OCI-LY7 (cell line): ENCODE measurements at regions not wholly inside any gene's neighbourhood (a gene's known extent, or its start where the extent isn't known, plus 50 kb on each side); places are given as distances from the start of the nearest gene placed in this dataset.

Experiments used
- BruUV-seq: library from RNA; stranded (reverse); fragments of 400-500 nt; replicated peaks from 2 replicates; lab custom pipeline; 2021; lab: Mats Ljungman, UMichigan
- CTCF ChIA-PET: fragments of 300-600 bp; sonication (Branson Sonifier 250); formaldehyde crosslinking; loops from one replicate; lab custom pipeline; 2022; ENCODE audit warnings: antibody characterized with exemption; ENCODE audit not compliant: unreplicated experiment; lab: Charles Lee
- POLR2A ChIA-PET: fragments of 300-600 bp; sonication (Branson Sonifier 250); formaldehyde crosslinking; loops from one replicate; lab custom pipeline; 2022; ENCODE audit warnings: antibody characterized with exemption; lab: Charles Lee
- DNase-seq: peaks from one replicate; pipeline ENCODE4 v3.0.0-alpha.2; 2015; ENCODE audit warnings: low spot score
- H2AFZ ChIP-seq: fragments of 200-600 bp; sonication (generic), shearing (Covaris generic); 2 replicates; pipeline ENCODE4 v1.6.1; 2014; ENCODE audit warnings: mild to moderate bottlenecking, antibody characterized with exemption, low read length, moderate library complexity
- H3K27ac ChIP-seq: fragments of 200-600 bp; sonication (generic); 2 replicates; pipeline ENCODE4 v1.5.1; 2014; ENCODE audit warnings: mixed run types, low read depth, mild to moderate bottlenecking, moderate library complexity, low read length, inconsistent platforms; ENCODE audit not compliant: poor library complexity, severe bottlenecking
- H3K36me3 ChIP-seq: fragments of 200-600 bp; sonication (generic); 2 replicates; pipeline ENCODE4 v1.6.1; 2014; ENCODE audit warnings: mild to moderate bottlenecking, antibody characterized with exemption, low read length, moderate library complexity, mixed read lengths; ENCODE audit not compliant: insufficient read depth
- H3K4me1 ChIP-seq: fragments of 200-600 bp; sonication (generic); 2 replicates; pipeline ENCODE4 v1.5.1; 2014; ENCODE audit warnings: mild to moderate bottlenecking, low read length; ENCODE audit not compliant: insufficient read depth, poor library complexity, severe bottlenecking
- H3K4me2 ChIP-seq: fragments of 200-600 bp; sonication (generic); 2 replicates; pipeline ENCODE4 v1.6.1; 2014; ENCODE audit warnings: mild to moderate bottlenecking, low read length
- H3K4me3 ChIP-seq: fragments of 200-600 bp; sonication (generic); 2 replicates; pipeline ENCODE4 v1.5.1; 2014; ENCODE audit warnings: mild to moderate bottlenecking, low read depth, low read length; ENCODE audit not compliant: poor library complexity, severe bottlenecking
- H3K79me2 ChIP-seq: fragments of 200-600 bp; sonication (generic); 2 replicates; pipeline ENCODE4 v1.6.1; 2016; ENCODE audit warnings: low read depth, mild to moderate bottlenecking, low read length, moderate library complexity, mixed read lengths; ENCODE audit not compliant: insufficient read depth
- H3K9me2 ChIP-seq: fragments of 200-600 bp; sonication (generic); 2 replicates; pipeline ENCODE4 v1.6.1; 2016; ENCODE audit warnings: mild to moderate bottlenecking, low read length, mixed read lengths; ENCODE audit not compliant: insufficient read depth
- H3K9me3 ChIP-seq: fragments of 200-600 bp; sonication (generic); 2 replicates; pipeline ENCODE4 v1.6.1; 2014; ENCODE audit warnings: mild to moderate bottlenecking, mixed run types, low read length, mixed read lengths
- H4K20me1 ChIP-seq: fragments of 200-600 bp; sonication (generic); 2 replicates; pipeline ENCODE4 v1.6.1; 2014; ENCODE audit warnings: mild to moderate bottlenecking, antibody characterized with exemption, low read length, moderate library complexity, mixed read lengths; ENCODE audit not compliant: insufficient read depth
- CTCF ChIP-seq: fragments of 200-600 bp; sonication (generic); conservative IDR thresholded peaks from 2 replicates; pipeline ENCODE4 v1.5.1; 2014; ENCODE audit warnings: mild to moderate bottlenecking, antibody characterized with exemption, low read length, moderate library complexity, mixed read lengths
- EZH2phosphoT487 ChIP-seq: fragments of 200-600 bp; sonication (generic); IDR thresholded peaks from 2 replicates; pipeline ENCODE4 v1.6.1; 2018; ENCODE audit warnings: low read depth, borderline replicate concordance, mild to moderate bottlenecking, mixed run types, antibody characterized with exemption, low read length, moderate library complexity, mixed read lengths
- intact Hi-C: fragments of 100-400 bp; cut with micrococcal nuclease; formaldehyde crosslinking; loops from one replicate; pipeline ENCODE4 v1.10.0; 2022; ENCODE audit not compliant: unreplicated experiment

- H3K4me3 ChIP-seq, result no peak overlapping the region
- BruUV-seq, result no TSS peak
- no peak overlapping the region for H3K4me2 ChIP-seq
- H3K9me3 ChIP-seq, result no peaks in the 10 kb centered on the region
- H2AFZ ChIP-seq, result no peak overlapping the region
- no peaks in the 10 kb centered on the region for H3K9me2 ChIP-seq
- DNase-seq, result no peak
- POLR2A ChIA-PET, result interaction anchor here (0.6 kb wide), 1 partner anchor 193 kb away, joined by 3 read pairs; no protein-coding TSS in a partner anchor
- no peaks in the 10 kb centered on the region for H3K4me1 ChIP-seq
- no peak overlapping the region for H3K27ac ChIP-seq
- H3K36me3 ChIP-seq, result no peaks in the 10 kb centered on the region
- intact Hi-C loops, result no loop called here
- H4K20me1 ChIP-seq, result no peaks in the 10 kb centered on the region
- CTCF ChIA-PET, result no interaction called here
- H3K79me2 ChIP-seq, result no peaks in the 10 kb centered on the region
- TF ChIP-seq CTCF (no peak), EZH2phosphoT487 (no peak)
These were observed 101.5 kb upstream of the GHR start for GRCh38 chr5:42321785-42322184.

GRCh38 chr5:42337143-42337542 is 86.1 kb upstream of the GHR start:
- H3K27ac ChIP-seq, result no peak overlapping the region
- no peaks in the 10 kb centered on the region for H3K9me2 ChIP-seq
- no peaks in the 10 kb centered on the region for H4K20me1 ChIP-seq
- H3K36me3 ChIP-seq, result no peaks in the 10 kb centered on the region
- POLR2A ChIA-PET, result no interaction called here
- H3K4me1 ChIP-seq, result no peaks in the 10 kb centered on the region
- no peak for DNase-seq
- no peak overlapping the region for H3K4me2 ChIP-seq
- H2AFZ ChIP-seq, result no peak overlapping the region
- no peaks in the 10 kb centered on the region for H3K79me2 ChIP-seq
- no peak for TF ChIP-seq CTCF
- TF ChIP-seq EZH2phosphoT487, result no peak
- H3K4me3 ChIP-seq, result no peak overlapping the region
- intact Hi-C loops, result no loop called here
- CTCF ChIA-PET, result no interaction called here
- H3K9me3 ChIP-seq, result 0 out of 2 replicates have a peak, but pooled peaks cover 4% of the 10 kb centered on the region
- BruUV-seq, result no TSS peak

- ChIA-PET POLR2A (no interaction called here), CTCF (no interaction called here)
- no TSS peak for BruUV-seq
- no peaks in the 10 kb centered on the region for H3K4me1 ChIP-seq
- H2AFZ ChIP-seq, result no peak overlapping the region
- no peak overlapping the region for H3K4me2 ChIP-seq
- DNase-seq, result no peak
- H3K9me3 ChIP-seq, result 0 out of 2 replicates have a peak, but pooled peaks cover 4% of the 10 kb centered on the region
- no peak overlapping the region for H3K4me3 ChIP-seq
- H3K9me2 ChIP-seq, result no peaks in the 10 kb centered on the region
- TF ChIP-seq EZH2phosphoT487 (no peak), CTCF (no peak)
- H3K27ac ChIP-seq, result no peak overlapping the region
- H4K20me1 ChIP-seq, result no peaks in the 10 kb centered on the region
- H3K36me3 ChIP-seq, result no peaks in the 10 kb centered on the region
- intact Hi-C loops, result no loop called here
- no peaks in the 10 kb centered on the region for H3K79me2 ChIP-seq
These were observed 85.6 kb upstream of the GHR start for GRCh38 chr5:42337607-42338006.
